Left ventricle myocardium superior (tissue), 1 donor: ENCODE measurements at regions not wholly inside any gene's neighbourhood (a gene's known extent, or its start where the extent isn't known, plus 50 kb on each side); places are given as distances from the start of the nearest gene placed in this dataset.

ENCODE experiments used
- ATAC-seq: fragments of 200-7000 bp; cut with Tn5 transposase; one replicate; pipeline ENCODE4 v1.9.1; 2020; ENCODE audit warnings: mild to moderate bottlenecking, moderate library complexity
- DNase-seq: peaks from one replicate; pipeline ENCODE4 v3.0.0-alpha.2; 2020
- intact Hi-C: fragments of 100-400 bp; cut with micrococcal nuclease; formaldehyde crosslinking; loops from one replicate; pipeline ENCODE4 v1.11.0; 2022
- donor health status: DM: no; HTN: yes; CAD: no; lungs with severe emphysema.

GRCh38 chr12:67450441-67450840 is 181.3 kb downstream of the CAND1 start:
- no peak for ATAC-seq
- intact Hi-C loops, result no loop called here
- DNase-seq, result no peak

GRCh38 chr12:67451206-67451605 is 182.0 kb downstream of the CAND1 start:
- ATAC-seq (no peak), DNase-seq (no peak)
- intact Hi-C loops, result no loop called here

- intact Hi-C loops, result no loop called here
- DNase-seq, result no peak
- ATAC-seq, result peak; percentile 35
Measured at GRCh38 chr12:67452119-67452805, 183.1 kb downstream of the CAND1 start.

GRCh38 chr12:67453191-67453590 is 184.0 kb downstream of the CAND1 start:
- intact Hi-C loops, result no loop called here
- ATAC-seq (no peak), DNase-seq (no peak)

- intact Hi-C loops, result no loop called here
- peak; percentile 50 for ATAC-seq
- DNase-seq, result no peak
Measured at GRCh38 chr12:67455236-67455635, 186.1 kb downstream of the CAND1 start.

DNA sequence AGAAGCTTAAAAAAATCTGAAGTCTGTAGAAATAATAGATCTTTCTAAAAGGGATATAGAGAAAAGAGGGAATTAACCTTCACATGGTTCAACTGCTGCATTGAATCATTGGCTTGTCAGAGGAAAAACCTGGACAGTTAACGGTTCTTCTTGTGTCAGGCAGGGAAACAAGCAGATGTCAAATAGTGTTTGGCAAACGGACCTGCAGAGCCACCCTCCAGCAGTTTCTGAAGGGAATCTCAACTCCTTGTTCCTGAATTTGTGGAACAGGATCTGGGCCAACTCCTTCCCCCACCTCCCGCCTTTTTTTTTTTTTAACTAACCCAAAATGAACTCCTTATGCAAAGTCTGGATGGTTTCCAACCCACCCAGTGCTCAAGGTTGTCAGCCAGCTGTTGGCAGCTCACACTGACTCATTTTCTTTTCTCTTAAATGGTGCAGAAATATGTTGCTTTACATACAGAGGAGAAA is 187.3 kb downstream of the CAND1 start:
- ATAC-seq, result peak; percentile 68
- intact Hi-C loops, result no loop called here
- DNase-seq, result peak; percentile 33

DNA sequence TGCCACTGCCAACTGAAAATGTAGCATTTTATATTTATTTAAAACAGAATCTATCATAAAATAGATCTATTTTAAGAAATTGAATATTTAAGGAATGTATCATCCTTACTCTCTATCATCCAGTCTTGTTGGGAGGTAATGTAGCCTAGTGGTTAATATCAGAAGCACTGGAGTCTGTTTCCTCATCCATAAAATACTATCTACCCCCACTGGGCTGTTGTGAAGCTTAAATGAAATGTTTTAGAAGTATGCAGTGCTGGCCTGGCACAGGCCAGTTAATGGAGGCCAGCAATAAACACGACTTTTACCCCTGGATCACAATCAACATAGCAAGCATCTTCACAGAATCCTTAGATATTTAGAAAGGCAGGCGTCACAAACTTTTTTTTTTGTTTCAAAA is 188.0 kb downstream of the CAND1 start:
- DNase-seq (no peak), ATAC-seq (no peak)
- intact Hi-C loops, result no loop called here

GRCh38 chr12:67457778-67458665 is 188.9 kb downstream of the CAND1 start:
- intact Hi-C loops, result no loop called here
- DNase-seq, result no peak
- ATAC-seq, result peak; percentile 65

DNA sequence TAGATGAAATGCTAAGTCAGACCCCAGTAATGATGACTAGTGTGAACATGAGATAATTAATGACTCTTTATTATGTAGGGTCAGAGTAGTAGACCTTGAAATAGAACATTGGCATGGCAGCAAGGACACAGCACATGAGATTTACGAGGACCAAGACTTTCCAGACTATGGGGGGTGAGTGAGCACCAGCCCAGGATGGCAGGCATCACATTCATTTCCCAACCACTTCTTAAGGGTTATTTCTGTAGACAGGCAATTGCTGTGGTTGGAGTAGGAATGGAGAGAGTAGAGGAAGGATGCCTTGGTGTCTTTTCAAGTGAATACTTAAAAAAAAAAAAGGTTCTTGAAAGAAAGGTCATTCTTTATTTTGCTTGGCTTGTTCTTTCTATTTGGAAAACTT is 189.4 kb upstream of the DYRK2 start:
- intact Hi-C loops, result no loop called here
- ATAC-seq (no peak), DNase-seq (no peak)

DNA sequence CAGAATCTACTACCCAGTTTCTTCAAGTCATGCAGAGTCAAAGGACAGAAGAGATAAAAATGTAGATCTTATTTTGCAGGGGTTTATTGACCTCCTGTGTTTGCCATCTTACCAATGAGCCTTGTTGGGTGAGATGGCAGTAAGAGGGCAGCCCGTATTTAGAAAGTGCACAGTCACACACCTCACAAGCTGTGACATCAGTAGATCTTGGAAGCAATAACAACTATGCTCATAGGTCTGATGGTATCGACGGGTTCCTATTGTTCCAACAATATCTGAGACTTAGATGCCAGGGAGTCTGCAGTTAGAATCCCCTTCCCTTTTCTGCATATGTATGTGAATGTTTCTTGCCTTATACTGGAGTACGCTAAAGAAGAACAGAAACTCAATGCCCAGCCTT is 189.0 kb upstream of the DYRK2 start:
- ATAC-seq, result no peak
- intact Hi-C loops, result no loop called here
- DNase-seq, result no peak

GRCh38 chr12:67460388-67460787 is 188.2 kb upstream of the DYRK2 start:
- intact Hi-C loops, result no loop called here
- no peak for ATAC-seq

DNA sequence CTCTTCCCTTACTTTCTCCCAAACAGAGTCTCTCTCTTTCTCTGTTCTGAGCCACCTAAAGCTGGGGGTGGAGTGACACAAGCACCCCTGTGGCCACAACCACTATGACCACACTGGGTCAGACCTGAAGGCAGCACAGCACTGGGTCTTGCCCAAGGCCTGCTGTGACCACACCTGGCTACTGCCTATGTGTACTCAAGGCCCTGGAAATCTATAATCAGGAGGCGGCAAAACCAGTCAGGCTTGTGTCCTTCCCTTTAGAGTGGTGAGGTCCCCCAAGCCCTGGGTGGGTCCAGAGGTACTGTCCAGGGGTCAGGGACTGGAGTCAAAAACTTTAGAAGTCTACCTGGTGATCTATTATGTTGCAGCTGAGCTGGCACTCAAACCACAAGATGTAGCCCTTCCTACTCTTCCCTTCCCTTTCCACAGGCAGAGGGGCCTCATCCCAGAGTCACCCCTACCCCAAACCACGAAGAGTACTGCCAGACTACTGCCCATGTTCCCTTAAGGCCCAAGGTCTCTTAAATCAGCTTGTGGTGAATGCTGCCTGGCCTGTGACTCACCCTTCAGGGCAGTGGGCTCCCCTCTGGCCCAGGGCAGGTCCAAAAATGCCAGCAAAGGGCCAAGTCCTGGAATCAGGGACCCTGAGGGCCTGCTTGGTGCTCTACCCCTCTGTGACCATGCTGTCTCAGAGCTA is 179.8 kb upstream of the DYRK2 start:
- DNase-seq, result no peak
- no peak for ATAC-seq
- intact Hi-C loops, result no loop called here

More at GRCh38 chr12:67460388-67460787, 188.2 kb upstream of the DYRK2 start:
- no peak for DNase-seq

- peak; percentile 42 for DNase-seq
- intact Hi-C loops, result no loop called here
- ATAC-seq, result peak; percentile 33
Measured at GRCh38 chr12:67469666-67470065, 178.9 kb upstream of the DYRK2 start.

GRCh38 chr12:67471810-67472209 is 176.7 kb upstream of the DYRK2 start:
- peak; percentile 40 for DNase-seq
- intact Hi-C loops, result no loop called here
- ATAC-seq, result peak; percentile 90

DNA sequence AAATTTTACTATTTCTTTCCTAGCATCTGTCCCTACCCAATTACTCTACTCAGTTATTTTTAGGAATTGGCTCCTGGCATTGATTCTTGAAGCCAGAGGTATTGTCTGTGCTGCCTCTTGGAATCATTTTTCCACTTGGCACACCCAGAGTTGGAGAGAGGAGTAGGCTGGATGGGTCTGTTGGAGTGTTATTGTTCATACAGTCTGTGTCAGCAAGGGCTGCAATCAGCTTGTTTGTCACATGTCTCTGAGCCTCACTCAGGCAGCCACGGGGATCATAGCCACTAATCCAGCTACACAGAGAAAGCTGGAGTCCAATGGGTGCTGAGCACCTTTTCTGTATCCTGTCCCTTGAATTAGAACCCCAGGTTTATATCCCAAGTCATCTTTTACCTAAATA is 176.0 kb upstream of the DYRK2 start:
- intact Hi-C loops, result no loop called here
- ATAC-seq (peak; percentile 99), DNase-seq (no peak)

DNA sequence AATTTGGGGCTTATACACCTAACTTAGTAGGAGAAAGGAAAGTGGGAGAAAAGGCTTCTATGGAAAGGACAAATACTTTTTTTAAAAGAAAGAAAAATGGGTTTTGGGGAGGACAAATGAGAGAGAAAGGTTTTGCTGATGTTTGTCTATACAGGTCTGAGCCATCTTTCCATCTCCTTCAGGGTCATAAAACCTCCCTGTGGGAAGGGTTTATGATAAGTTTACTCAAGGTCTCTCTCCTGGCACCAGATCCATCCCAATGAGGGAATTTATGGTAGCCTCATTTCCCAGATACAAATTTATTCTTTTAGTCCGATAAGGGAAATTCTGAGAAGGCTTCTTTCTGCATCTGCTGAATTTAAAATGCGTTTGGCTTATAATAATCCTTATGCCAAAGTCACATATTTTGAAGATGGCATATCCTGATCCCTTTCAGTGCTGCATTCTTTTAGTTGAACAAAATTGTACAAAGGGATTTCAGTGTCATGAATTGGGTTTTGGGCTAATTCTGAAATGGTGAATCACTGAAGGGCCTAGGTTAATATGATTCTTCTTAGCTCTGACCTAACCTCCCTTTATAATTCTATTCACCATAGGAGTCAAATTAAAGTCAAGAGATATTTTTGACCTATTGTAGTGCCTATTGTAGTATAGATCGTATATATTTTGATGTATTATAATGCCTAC is 173.5 kb upstream of the DYRK2 start:
- no peak for DNase-seq
- intact Hi-C loops, result no loop called here
- no peak for ATAC-seq

DNA sequence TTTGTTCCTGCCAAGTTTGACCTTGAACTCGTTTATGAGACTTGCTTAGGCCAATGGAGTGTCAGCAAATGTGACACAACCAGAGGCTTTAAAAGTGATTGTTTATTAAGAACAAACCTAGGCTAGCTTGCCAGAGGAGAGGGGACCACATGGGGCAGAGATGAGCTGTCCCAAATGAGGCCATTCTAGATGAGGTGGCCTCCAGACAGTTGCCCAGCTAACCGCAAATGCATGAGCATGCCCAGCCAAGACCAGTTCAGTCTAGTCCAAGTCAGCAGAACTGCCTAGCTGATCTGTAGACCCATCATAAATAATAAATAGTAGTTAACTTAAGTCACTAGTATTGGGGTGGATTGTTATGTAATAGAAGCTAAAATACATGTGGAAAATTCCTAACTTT is 172.8 kb upstream of the DYRK2 start:
- intact Hi-C loops, result no loop called here
- ATAC-seq, result no peak
- DNase-seq, result no peak

GRCh38 chr12:67477681-67478265 is 170.8 kb upstream of the DYRK2 start:
- ATAC-seq (no peak), DNase-seq (no peak)
- intact Hi-C loops, result no loop called here
